Tibial nerve (tissue), 4 donors: ENCODE measurements at regions not wholly inside any gene's neighbourhood (a gene's known extent, or its start where the extent isn't known, plus 50 kb on each side); places are given as distances from the start of the nearest gene placed in this dataset.

ENCODE experiments used
- EP300 ChIP-seq, 2 donors: sonication (generic); formaldehyde crosslinking; IDR thresholded peaks; one replicate each; pipeline ENCODE4 v1.6.1; 2017; ENCODE audit warnings: antibody characterized with exemption in 2 of 2, mild to moderate bottlenecking in 1 of 2
- POLR2A ChIP-seq, 2 donors: fragments of 450-650 bp; IDR thresholded peaks; one replicate each; pipeline ENCODE4 v1.6.1; 2017; ENCODE audit warnings: antibody characterized with exemption in 2 of 2, mild to moderate bottlenecking in 2 of 2, moderate library complexity in 2 of 2
- TF ChIP-seq, protein P1 (sequence below), 5 experiments: fragments of 200-600 bp in 3 of 5; fragments of 450-650 bp in 2 of 5; sonication (generic) in 3 of 5; IDR thresholded peaks; one replicate each; pipeline ENCODE4 v1.5.1; 2016 to 2019; ENCODE audit warnings: antibody characterized with exemption in 5 of 5, mild to moderate bottlenecking in 3 of 5, moderate library complexity in 2 of 5

DNA sequence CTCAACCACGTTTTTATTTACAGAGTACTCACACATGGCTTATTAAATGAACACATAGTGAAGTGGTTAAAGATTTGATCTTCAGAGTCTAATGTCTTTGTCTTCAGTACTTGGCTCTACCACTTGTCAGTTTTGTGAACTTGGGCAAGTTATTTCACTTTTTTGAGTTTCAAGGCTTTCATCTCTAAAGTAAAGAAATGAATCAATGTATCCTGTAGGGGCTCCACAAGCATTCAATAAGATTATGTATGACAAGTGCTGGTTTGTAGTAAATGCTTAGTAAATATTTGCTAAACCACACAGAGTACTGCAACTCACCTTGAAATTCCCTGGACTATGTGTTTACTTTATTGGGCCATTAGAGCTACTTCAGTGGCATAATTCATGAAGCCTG is 446.0 kb upstream of the GOT2 start:
- TF ChIP-seq, protein P1, sequence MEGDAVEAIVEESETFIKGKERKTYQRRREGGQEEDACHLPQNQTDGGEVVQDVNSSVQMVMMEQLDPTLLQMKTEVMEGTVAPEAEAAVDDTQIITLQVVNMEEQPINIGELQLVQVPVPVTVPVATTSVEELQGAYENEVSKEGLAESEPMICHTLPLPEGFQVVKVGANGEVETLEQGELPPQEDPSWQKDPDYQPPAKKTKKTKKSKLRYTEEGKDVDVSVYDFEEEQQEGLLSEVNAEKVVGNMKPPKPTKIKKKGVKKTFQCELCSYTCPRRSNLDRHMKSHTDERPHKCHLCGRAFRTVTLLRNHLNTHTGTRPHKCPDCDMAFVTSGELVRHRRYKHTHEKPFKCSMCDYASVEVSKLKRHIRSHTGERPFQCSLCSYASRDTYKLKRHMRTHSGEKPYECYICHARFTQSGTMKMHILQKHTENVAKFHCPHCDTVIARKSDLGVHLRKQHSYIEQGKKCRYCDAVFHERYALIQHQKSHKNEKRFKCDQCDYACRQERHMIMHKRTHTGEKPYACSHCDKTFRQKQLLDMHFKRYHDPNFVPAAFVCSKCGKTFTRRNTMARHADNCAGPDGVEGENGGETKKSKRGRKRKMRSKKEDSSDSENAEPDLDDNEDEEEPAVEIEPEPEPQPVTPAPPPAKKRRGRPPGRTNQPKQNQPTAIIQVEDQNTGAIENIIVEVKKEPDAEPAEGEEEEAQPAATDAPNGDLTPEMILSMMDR (IDR thresholded peaks at IDR 0.05), result no peak
- TF ChIP-seq POLR2A (IDR thresholded peaks at IDR 0.05) (no peak), EP300 (IDR thresholded peaks at IDR 0.05) (no peak)
